Activated CD4-positive, alpha-beta T cell treated with anti-CD3 and anti-CD28 coated beads for 24 hours (primary cell): ENCODE measurements at regions not wholly inside any gene's neighbourhood (a gene's known extent, or its start where the extent isn't known, plus 50 kb on each side); places are given as distances from the start of the nearest gene placed in this dataset.

Source experiments
- DNase-seq, 2 donors: peaks; one replicate each; pipeline ENCODE4 v3.0.0-alpha.2; 2020; ENCODE audit warnings: low read depth in 2 of 2

GRCh38 chr22:44613196-44613595 lies 88.8 kb upstream of the PRR5 start:
- DNase-seq, result no peak

GRCh38 chr22:44611880-44612496 lies 90.0 kb upstream of the PRR5 start:
- DNase-seq, result no peak

- no peak for DNase-seq
Measured at GRCh38 chr22:44610071-44610470, 91.9 kb upstream of the PRR5 start.

GRCh38 chr22:44609400-44609988 lies 92.5 kb upstream of the PRR5 start:
- DNase-seq, result no peak

GRCh38 chr22:44608597-44609399 lies 93.2 kb upstream of the PRR5 start:
- no peak for DNase-seq

- no peak for DNase-seq
Measured at GRCh38 chr22:44606126-44606525, 95.9 kb upstream of the PRR5 start.

- DNase-seq, result no peak
Measured at GRCh38 chr22:44605486-44605885, 96.5 kb upstream of the PRR5 start.

GRCh38 chr22:44604991-44605390 lies 97.0 kb upstream of the PRR5 start:
- no peak for DNase-seq

GRCh38 chr22:44604455-44604854 lies 97.5 kb upstream of the PRR5 start:
- DNase-seq, result no peak

- no peak for DNase-seq
Measured at GRCh38 chr22:44603767-44604166, 98.2 kb upstream of the PRR5 start.

- no peak for DNase-seq
Measured at GRCh38 chr22:44601725-44602124, 100.3 kb upstream of the PRR5 start.

- no peak for DNase-seq
Measured at GRCh38 chr22:44601189-44601588, 100.8 kb upstream of the PRR5 start.

- no peak for DNase-seq
Measured at GRCh38 chr22:44600207-44600785, 101.7 kb upstream of the PRR5 start.

GRCh38 chr22:44599500-44600140 lies 101.6 kb upstream of the RTL6 start:
- no peak for DNase-seq

- no peak for DNase-seq
Measured at GRCh38 chr22:44599084-44599483, 101.1 kb upstream of the RTL6 start.

GRCh38 chr22:44597616-44598015 lies 99.6 kb upstream of the RTL6 start:
- DNase-seq, result no peak

- DNase-seq, result no peak
Measured at GRCh38 chr22:44596396-44597125, 98.5 kb upstream of the RTL6 start.

GRCh38 chr22:44595841-44596341 lies 97.9 kb upstream of the RTL6 start:
- no peak for DNase-seq

GRCh38 chr22:44594951-44595350 lies 96.9 kb upstream of the RTL6 start:
- DNase-seq, result no peak

GRCh38 chr22:44592824-44593148 lies 94.8 kb upstream of the RTL6 start:
- no peak for DNase-seq

GRCh38 chr22:44592126-44592823 lies 94.2 kb upstream of the RTL6 start:
- no peak for DNase-seq
